ENCODE measurements at regions not wholly inside any gene's neighbourhood (a gene's known extent, or its start where the extent isn't known, plus 50 kb on each side); places are given as distances from the start of the nearest gene placed in this dataset.

DNA sequence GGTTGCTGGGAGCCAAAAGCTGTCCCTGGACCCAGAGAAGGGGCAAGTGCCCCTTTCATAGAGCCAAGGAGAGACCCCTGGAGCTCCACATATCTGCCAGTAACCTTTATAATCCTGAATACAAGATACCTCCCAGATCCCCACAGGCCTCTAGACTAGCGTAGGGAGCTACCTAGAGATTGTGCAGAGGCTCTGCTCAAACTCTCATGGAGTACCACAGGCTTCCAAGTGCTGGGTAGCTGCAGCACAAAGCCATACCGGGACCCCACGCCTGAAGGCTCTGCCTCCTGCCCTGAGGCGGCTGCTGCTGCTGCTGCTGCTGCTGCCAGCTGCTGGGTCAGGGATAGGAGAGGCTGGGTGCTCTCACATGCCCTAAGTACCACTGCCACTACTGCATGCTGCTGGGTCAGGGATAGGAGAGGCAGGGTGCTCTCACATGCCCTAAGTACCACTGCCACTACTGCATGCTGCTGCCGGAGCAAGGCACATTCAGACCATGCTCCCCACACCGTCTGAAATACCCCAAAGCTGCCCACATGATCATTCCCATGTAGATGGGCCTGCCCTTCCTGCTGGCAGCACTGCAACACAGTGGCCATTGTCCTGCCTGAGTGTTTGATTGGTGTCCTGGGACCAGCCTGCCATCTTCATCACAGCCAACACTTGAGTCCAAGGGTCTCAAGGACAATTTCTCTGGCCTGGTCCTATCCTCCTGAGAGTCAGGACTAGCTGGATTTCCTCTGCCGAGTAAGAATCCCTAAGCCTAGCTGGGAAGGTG is 1434.3 kb upstream of the ADGRB3 start:
- TF ChIP-seq KDM5A (IDR thresholded peaks at IDR 0.05), result no peak
- TF ChIP-seq PBX3 (IDR thresholded peaks at IDR 0.05), result no peak
- TF ChIP-seq CHD4 (IDR thresholded peaks at IDR 0.05; ENCODE audit: borderline replicate concordance), result no peak
- TF ChIP-seq, protein P1, sequence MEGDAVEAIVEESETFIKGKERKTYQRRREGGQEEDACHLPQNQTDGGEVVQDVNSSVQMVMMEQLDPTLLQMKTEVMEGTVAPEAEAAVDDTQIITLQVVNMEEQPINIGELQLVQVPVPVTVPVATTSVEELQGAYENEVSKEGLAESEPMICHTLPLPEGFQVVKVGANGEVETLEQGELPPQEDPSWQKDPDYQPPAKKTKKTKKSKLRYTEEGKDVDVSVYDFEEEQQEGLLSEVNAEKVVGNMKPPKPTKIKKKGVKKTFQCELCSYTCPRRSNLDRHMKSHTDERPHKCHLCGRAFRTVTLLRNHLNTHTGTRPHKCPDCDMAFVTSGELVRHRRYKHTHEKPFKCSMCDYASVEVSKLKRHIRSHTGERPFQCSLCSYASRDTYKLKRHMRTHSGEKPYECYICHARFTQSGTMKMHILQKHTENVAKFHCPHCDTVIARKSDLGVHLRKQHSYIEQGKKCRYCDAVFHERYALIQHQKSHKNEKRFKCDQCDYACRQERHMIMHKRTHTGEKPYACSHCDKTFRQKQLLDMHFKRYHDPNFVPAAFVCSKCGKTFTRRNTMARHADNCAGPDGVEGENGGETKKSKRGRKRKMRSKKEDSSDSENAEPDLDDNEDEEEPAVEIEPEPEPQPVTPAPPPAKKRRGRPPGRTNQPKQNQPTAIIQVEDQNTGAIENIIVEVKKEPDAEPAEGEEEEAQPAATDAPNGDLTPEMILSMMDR (IDR thresholded peaks at IDR 0.05), result no peak
- no peak for TF ChIP-seq E2F6 (IDR thresholded peaks at IDR 0.05; ENCODE audit: borderline replicate concordance, low read depth)
- TF ChIP-seq CBX8 (IDR thresholded peaks at IDR 0.05), result no peak
- no peak for TF ChIP-seq EP300 (IDR thresholded peaks at IDR 0.05)
- no peak for TF ChIP-seq ZNF302 (CRISPR knock-in tag; IDR thresholded peaks at IDR 0.05)
- TF ChIP-seq POLR2A (IDR thresholded peaks at IDR 0.05; ENCODE audit: low read length), result no peak
- no peak for TF ChIP-seq MYC (IDR thresholded peaks at IDR 0.05; ENCODE audit: borderline replicate concordance, low read length)

All from A549 (cell line).